ENCODE measurements at regions not wholly inside any gene's neighbourhood (a gene's known extent, or its start where the extent isn't known, plus 50 kb on each side); places are given as distances from the start of the nearest gene placed in this dataset.

DNA sequence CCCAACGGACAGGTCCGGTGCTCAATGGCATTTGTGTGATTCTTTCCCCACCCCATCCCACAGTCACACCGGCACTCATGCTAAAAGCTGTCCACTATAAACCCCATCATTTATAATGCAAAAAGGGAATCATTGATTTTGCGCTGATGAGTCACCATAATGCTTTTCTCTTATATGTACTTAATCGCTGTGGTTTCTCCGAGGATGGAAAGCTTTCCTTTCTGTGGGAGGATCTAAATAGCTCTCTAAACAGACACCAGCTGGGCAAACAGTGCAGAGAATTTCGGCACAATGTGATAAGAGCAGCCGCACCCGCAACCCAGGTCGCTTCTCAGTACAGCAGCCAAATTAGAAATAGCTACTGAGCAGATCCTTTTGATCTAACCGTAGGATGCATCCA lies 85.6 kb downstream of the SETD4 start:
- no peak for DNase-seq
- Mint-ChIP-seq H3K27ac (no peak overlapping the region), H3K9me3 (peaks cover 6% of the 10 kb centered on the region), H3K36me3 (ENCODE audit: low read depth) (no peaks in the 10 kb centered on the region), H3K27me3 (peaks cover 24% of the 10 kb centered on the region), H3K4me1 (peaks cover 6% of the 10 kb centered on the region), H3K4me3 (no peak overlapping the region)
- TF ChIP-seq, protein P1, sequence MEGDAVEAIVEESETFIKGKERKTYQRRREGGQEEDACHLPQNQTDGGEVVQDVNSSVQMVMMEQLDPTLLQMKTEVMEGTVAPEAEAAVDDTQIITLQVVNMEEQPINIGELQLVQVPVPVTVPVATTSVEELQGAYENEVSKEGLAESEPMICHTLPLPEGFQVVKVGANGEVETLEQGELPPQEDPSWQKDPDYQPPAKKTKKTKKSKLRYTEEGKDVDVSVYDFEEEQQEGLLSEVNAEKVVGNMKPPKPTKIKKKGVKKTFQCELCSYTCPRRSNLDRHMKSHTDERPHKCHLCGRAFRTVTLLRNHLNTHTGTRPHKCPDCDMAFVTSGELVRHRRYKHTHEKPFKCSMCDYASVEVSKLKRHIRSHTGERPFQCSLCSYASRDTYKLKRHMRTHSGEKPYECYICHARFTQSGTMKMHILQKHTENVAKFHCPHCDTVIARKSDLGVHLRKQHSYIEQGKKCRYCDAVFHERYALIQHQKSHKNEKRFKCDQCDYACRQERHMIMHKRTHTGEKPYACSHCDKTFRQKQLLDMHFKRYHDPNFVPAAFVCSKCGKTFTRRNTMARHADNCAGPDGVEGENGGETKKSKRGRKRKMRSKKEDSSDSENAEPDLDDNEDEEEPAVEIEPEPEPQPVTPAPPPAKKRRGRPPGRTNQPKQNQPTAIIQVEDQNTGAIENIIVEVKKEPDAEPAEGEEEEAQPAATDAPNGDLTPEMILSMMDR (IDR thresholded peaks at IDR 0.05) = no peak
- POLR2A ChIA-PET = interaction anchor here (0.6 kb wide), 1 partner anchor 1284 kb away, joined by 5 read pairs; no protein-coding TSS in a partner anchor
- intact Hi-C loops (cut with micrococcal nuclease) = no loop called here
- CTCF ChIA-PET = no interaction called here
- no peak for ATAC-seq (ENCODE audit: low read depth)

- no peaks in the 10 kb centered on the region for H3K36me3 Mint-ChIP-seq (ENCODE audit: low read depth)
- TF ChIP-seq, protein P1 (IDR thresholded peaks at IDR 0.05) = no peak
- ChIA-PET POLR2A (no interaction called here), CTCF (no interaction called here)
- peaks cover 15% of the 10 kb centered on the region for H3K27me3 Mint-ChIP-seq
- no peak for DNase-seq
- intact Hi-C loops (cut with micrococcal nuclease) = no loop called here
- no peak overlapping the region for H3K27ac Mint-ChIP-seq
- H3K4me3 Mint-ChIP-seq = no peak overlapping the region
- peaks cover 6% of the 10 kb centered on the region for H3K4me1 Mint-ChIP-seq
- H3K9me3 Mint-ChIP-seq = no peaks in the 10 kb centered on the region
- ATAC-seq (ENCODE audit: low read depth) = no peak
Measured at GRCh38 chr21:35971824-35972223, 88.5 kb downstream of the SETD4 start.

DNA sequence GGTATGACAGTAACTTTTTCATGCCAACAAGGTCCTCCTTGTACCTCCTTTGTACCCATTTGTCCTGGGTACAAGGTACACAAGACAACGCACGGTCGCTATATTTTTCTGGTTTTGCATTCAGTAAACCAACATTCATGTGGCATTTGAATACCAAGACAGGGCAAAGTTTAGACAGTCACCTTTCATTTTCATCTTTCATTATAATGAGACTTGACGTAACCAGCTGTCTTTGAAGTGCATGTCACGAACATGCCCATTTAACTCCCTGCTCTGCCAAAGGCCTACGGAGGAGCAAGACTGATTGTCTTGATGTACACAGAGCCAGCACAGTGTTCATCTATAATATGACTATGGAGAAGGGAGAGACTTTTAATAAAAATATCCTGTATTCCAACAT lies 91.0 kb downstream of the SETD4 start:
- POLR2A ChIA-PET = no interaction called here

GRCh38 chr21:35968564-35968963 lies 91.8 kb downstream of the SETD4 start:
- Mint-ChIP-seq H3K27me3 (peaks cover 10% of the 10 kb centered on the region), H3K4me1 (no peaks in the 10 kb centered on the region), H3K27ac (no peak overlapping the region), H3K9me3 (no peaks in the 10 kb centered on the region), H3K36me3 (ENCODE audit: low read depth) (no peaks in the 10 kb centered on the region), H3K4me3 (no peak overlapping the region)
- TF ChIP-seq, protein P1 (IDR thresholded peaks at IDR 0.05) = no peak
- intact Hi-C loops (cut with micrococcal nuclease) = no loop called here
- DNase-seq (no peak), ATAC-seq (ENCODE audit: low read depth) (no peak)
- CTCF ChIA-PET = no interaction called here
- POLR2A ChIA-PET = no interaction called here

More for the DNA sequence above, 91.0 kb downstream of the SETD4 start:
- intact Hi-C loops (cut with micrococcal nuclease) = no loop called here
- ATAC-seq (ENCODE audit: low read depth) (no peak), DNase-seq (no peak)
- Mint-ChIP-seq H3K27me3 (peaks cover 10% of the 10 kb centered on the region), H3K36me3 (ENCODE audit: low read depth) (no peaks in the 10 kb centered on the region), H3K27ac (no peak overlapping the region), H3K4me3 (no peak overlapping the region), H3K9me3 (no peaks in the 10 kb centered on the region), H3K4me1 (no peaks in the 10 kb centered on the region)
- TF ChIP-seq, protein P1 (IDR thresholded peaks at IDR 0.05) = no peak
- CTCF ChIA-PET = no interaction called here

DNA sequence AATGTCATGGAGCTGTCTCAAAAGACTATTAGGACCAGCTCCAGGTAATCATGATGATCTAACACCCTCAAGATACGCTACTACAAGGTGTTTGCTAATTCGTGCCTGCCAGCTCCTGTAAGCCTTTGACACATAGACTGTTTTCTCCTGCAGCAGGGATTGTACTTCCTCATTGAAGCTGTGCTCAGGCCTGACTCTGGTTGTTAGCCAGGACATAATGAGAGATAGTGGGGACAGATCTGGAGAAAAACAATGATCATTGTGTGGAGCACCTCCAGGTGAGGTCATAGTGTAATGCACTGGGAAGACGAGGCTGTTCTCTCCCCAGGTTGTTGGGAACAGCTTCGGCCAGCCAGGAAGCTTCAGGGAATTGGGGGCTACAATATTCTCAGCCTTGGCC lies 94.6 kb downstream of the SETD4 start:
- H3K27me3 Mint-ChIP-seq = peaks cover 10% of the 10 kb centered on the region
- ATAC-seq (ENCODE audit: low read depth) (no peak), DNase-seq (no peak)
- no peak overlapping the region for H3K27ac Mint-ChIP-seq
- TF ChIP-seq, protein P1 (IDR thresholded peaks at IDR 0.05) = no peak
- ChIA-PET CTCF (no interaction called here), POLR2A (no interaction called here)
- no peaks in the 10 kb centered on the region for H3K4me1 Mint-ChIP-seq
- H3K36me3 Mint-ChIP-seq (ENCODE audit: low read depth) = no peaks in the 10 kb centered on the region
- H3K4me3 Mint-ChIP-seq = no peak overlapping the region
- H3K9me3 Mint-ChIP-seq = no peaks in the 10 kb centered on the region
- intact Hi-C loops (cut with micrococcal nuclease) = no loop called here

All from activated B cell treated with CpG ODN at 0.5 μM for 24 hours (primary cell).